Natural killer cell (primary cell): ENCODE measurements at regions not wholly inside any gene's neighbourhood (a gene's known extent, or its start where the extent isn't known, plus 50 kb on each side); places are given as distances from the start of the nearest gene placed in this dataset.

ENCODE experiments used
- ATAC-seq, 3 donors: fragments of 150-1000 bp in 2 of 3; fragments of 200-7000 bp in 1 of 3; cut with Tn5 transposase; 1 replicate in 1 of 3; 2 replicates in 2 of 3; pipeline ENCODE4 v1.10.0; 2021; ENCODE audit warnings: mild to moderate bottlenecking in 2 of 3, moderate library complexity in 2 of 3
- DNase-seq, 2 donors: peaks; one replicate each; pipeline versions ENCODE4 v3.0.0 to v3.0.0-alpha.2; 2013 to 2021; ENCODE audit warnings: mixed read lengths in 1 of 2
- H3K27ac ChIP-seq: one replicate; pipeline ENCODE4 v1.5.1; 2013; ENCODE audit warnings: mild to moderate bottlenecking, low read length
- H3K27me3 ChIP-seq: one replicate; pipeline ENCODE4 v1.6.1; 2013; ENCODE audit warnings: low read length; ENCODE audit not compliant: control insufficient read depth, insufficient read depth
- H3K36me3 ChIP-seq: one replicate; pipeline ENCODE4 v1.6.1; 2013; ENCODE audit warnings: low read length; ENCODE audit not compliant: control insufficient read depth, insufficient read depth
- H3K4me1 ChIP-seq: one replicate; pipeline ENCODE4 v1.6.1; 2013; ENCODE audit warnings: low read length; ENCODE audit not compliant: control insufficient read depth, insufficient read depth
- H3K4me3 ChIP-seq: one replicate; pipeline ENCODE4 v1.5.1; 2013; ENCODE audit warnings: low read length
- H3K9me3 ChIP-seq: one replicate; pipeline ENCODE4 v1.6.1; 2013; ENCODE audit warnings: low read length; ENCODE audit not compliant: control insufficient read depth, insufficient read depth
- H3K27ac Mint-ChIP-seq, 2 donors: one replicate each; pipeline ENCODE4 v1.8.0; 2022; ENCODE audit warnings: mild to moderate bottlenecking in 2 of 2, mixed read lengths in 2 of 2, moderate library complexity in 1 of 2
- H3K27me3 Mint-ChIP-seq, 2 donors: one replicate each; pipeline ENCODE4 v1.8.0; 2022; ENCODE audit warnings: low read depth in 2 of 2, mixed read lengths in 2 of 2
- H3K36me3 Mint-ChIP-seq: one replicate; pipeline ENCODE4 v1.8.0; 2022; ENCODE audit warnings: mixed read lengths
- H3K4me1 Mint-ChIP-seq, 2 donors: one replicate each; pipeline ENCODE4 v1.8.0; 2022; ENCODE audit warnings: mixed read lengths in 2 of 2
- H3K4me3 Mint-ChIP-seq: one replicate; pipeline ENCODE4 v1.8.0; 2022; ENCODE audit warnings: mild to moderate bottlenecking, moderate library complexity, mixed read lengths
- H3K9me3 Mint-ChIP-seq, 2 donors: one replicate each; pipeline ENCODE4 v1.8.0; 2022; ENCODE audit warnings: mixed read lengths in 2 of 2
- CTCF ChIP-seq: fragments of 200-600 bp; IDR thresholded peaks from one replicate; pipeline ENCODE4 v1.8.0; 2022; ENCODE audit warnings: antibody characterized with exemption
- WGBS: methylation state at CpG from one replicate; pipeline ENCODE4 v1.1.7; 2013; ENCODE audit warnings: missing lambda C conversion rate; ENCODE audit not compliant: insufficient coverage; 5-methylcytosine and 5-hydroxymethylcytosine counted together
- intact Hi-C: fragments of 100-400 bp; cut with micrococcal nuclease; formaldehyde crosslinking; loops from one replicate; pipeline ENCODE4 v1.14.2; 2022

- Histone ChIP-seq H3K36me3 (no peaks in the 10 kb centered on the region), H3K4me1 (no peaks in the 10 kb centered on the region), H3K4me3 (no peak overlapping the region), H3K9me3 (no peaks in the 10 kb centered on the region), H3K27me3 (no peaks in the 10 kb centered on the region), H3K27ac (no peak overlapping the region)
- no peak for TF ChIP-seq CTCF
- Mint-ChIP-seq H3K27ac (no peak overlapping the region), H3K27me3 (no peaks in the 10 kb centered on the region), H3K36me3 (no peaks in the 10 kb centered on the region), H3K4me1 (peaks cover 7 to 8% of the 10 kb centered on the region in 2 donors), H3K4me3 (no peak overlapping the region), H3K9me3 (peaks cover 8 to 11% of the 10 kb centered on the region in 2 donors)
- ATAC-seq (no peak), DNase-seq (no peak)
- intact Hi-C loops: no loop called here
- WGBS: 83% methylated on average over 1 of the region's 1 CpG
Measured at GRCh38 chr3:117303443-117303842, 593.9 kb downstream of the TUSC7 start.

GRCh38 chr3:117304681-117305080 is 595.1 kb downstream of the TUSC7 start:
- Histone ChIP-seq H3K4me3 (no peak overlapping the region), H3K4me1 (no peaks in the 10 kb centered on the region), H3K27ac (no peak overlapping the region), H3K9me3 (no peaks in the 10 kb centered on the region), H3K36me3 (no peaks in the 10 kb centered on the region), H3K27me3 (no peaks in the 10 kb centered on the region)
- peaks cover 7 to 8% of the 10 kb centered on the region in 2 donors for H3K4me1 Mint-ChIP-seq
- intact Hi-C loops: no loop called here
- no peak for DNase-seq
- no peak for ATAC-seq
- H3K9me3 Mint-ChIP-seq: peaks cover 5 to 6% of the 10 kb centered on the region in 2 donors
- H3K4me3 Mint-ChIP-seq: no peak overlapping the region
- 43% methylated on average over 1 of the region's 2 CpGs for WGBS
- TF ChIP-seq CTCF: no peak
- no peaks in the 10 kb centered on the region for H3K36me3 Mint-ChIP-seq
- H3K27me3 Mint-ChIP-seq: no peaks in the 10 kb centered on the region
- H3K27ac Mint-ChIP-seq: no peak overlapping the region

GRCh38 chr3:117305681-117306080 is 596.1 kb downstream of the TUSC7 start:
- Mint-ChIP-seq H3K36me3 (no peaks in the 10 kb centered on the region), H3K9me3 (peaks cover 5 to 6% of the 10 kb centered on the region in 2 donors), H3K27me3 (no peaks in the 10 kb centered on the region), H3K4me3 (no peak overlapping the region), H3K4me1 (peaks cover 7 to 8% of the 10 kb centered on the region in 2 donors), H3K27ac (no peak overlapping the region)
- TF ChIP-seq CTCF: no peak
- Histone ChIP-seq H3K9me3 (no peaks in the 10 kb centered on the region), H3K27ac (no peak overlapping the region), H3K27me3 (no peaks in the 10 kb centered on the region), H3K4me1 (no peaks in the 10 kb centered on the region), H3K36me3 (no peaks in the 10 kb centered on the region), H3K4me3 (no peak overlapping the region)
- ATAC-seq (no peak), DNase-seq (no peak)
- intact Hi-C loops: no loop called here
- 100% methylated on average over 1 of the region's 1 CpG for WGBS

- Histone ChIP-seq H3K27ac (no peak overlapping the region), H3K36me3 (no peaks in the 10 kb centered on the region), H3K9me3 (no peaks in the 10 kb centered on the region), H3K27me3 (no peaks in the 10 kb centered on the region), H3K4me1 (no peaks in the 10 kb centered on the region), H3K4me3 (no peak overlapping the region)
- no peak for ATAC-seq
- no peak for TF ChIP-seq CTCF
- intact Hi-C loops: no loop called here
- no peak for DNase-seq
- Mint-ChIP-seq H3K4me1 (peaks cover 7 to 8% of the 10 kb centered on the region in 2 donors), H3K9me3 (peaks cover 5 to 9% of the 10 kb centered on the region in 2 donors), H3K4me3 (no peak overlapping the region), H3K27me3 (no peaks in the 10 kb centered on the region), H3K27ac (no peak overlapping the region), H3K36me3 (no peaks in the 10 kb centered on the region)
- WGBS: no CpG with 5 or more reads among the region's 1 CpG
Measured at GRCh38 chr3:117306299-117306698, 596.7 kb downstream of the TUSC7 start.
